Activated B cell treated with CpG ODN at 0.5 μM for 24 hours (primary cell): ENCODE measurements at regions not wholly inside any gene's neighbourhood (a gene's known extent, or its start where the extent isn't known, plus 50 kb on each side); places are given as distances from the start of the nearest gene placed in this dataset.
"Not testable (repeated sequence)": the region's sequence is repeated elsewhere in the genome, so short reads cannot be mapped to it uniquely, and the experiment has no call there.

Experiments
- ATAC-seq: fragments of 200-7000 bp; cut with Tn5 transposase; one replicate; pipeline ENCODE4 v1.10.0; 2021; ENCODE audit warnings: low read depth, mild to moderate bottlenecking, moderate library complexity
- CTCF ChIA-PET: fragments of 350-600 bp; sonication (Branson Sonifier 250); formaldehyde crosslinking; loops from one replicate; lab custom pipeline; 2021; ENCODE audit warnings: antibody characterized with exemption; lab: Charles Lee
- POLR2A ChIA-PET: fragments of 350-600 bp; sonication (Branson Sonifier 250); formaldehyde crosslinking; loops from one replicate; lab custom pipeline; 2021; ENCODE audit warnings: antibody characterized with exemption; lab: Charles Lee
- DNase-seq: peaks from one replicate; pipeline ENCODE4 v3.0.0; 2022
- H3K27ac Mint-ChIP-seq: one replicate; pipeline ENCODE4 v1.8.0; 2020; ENCODE audit warnings: mixed read lengths
- H3K27me3 Mint-ChIP-seq: one replicate; pipeline ENCODE4 v1.8.0; 2021; ENCODE audit warnings: mixed read lengths
- H3K36me3 Mint-ChIP-seq: one replicate; pipeline ENCODE4 v1.8.0; 2021; ENCODE audit warnings: low read depth, mixed read lengths
- H3K4me1 Mint-ChIP-seq: one replicate; pipeline ENCODE4 v1.8.0; 2021; ENCODE audit warnings: mixed read lengths
- H3K4me3 Mint-ChIP-seq: one replicate; pipeline ENCODE4 v1.8.0; 2020; ENCODE audit warnings: mild to moderate bottlenecking, mixed read lengths
- H3K9me3 Mint-ChIP-seq: one replicate; pipeline ENCODE4 v1.8.0; 2020; ENCODE audit warnings: mixed read lengths
- intact Hi-C: fragments of 100-400 bp; cut with micrococcal nuclease; formaldehyde crosslinking; loops from one replicate; pipeline ENCODE4 v1.15.1; 2024
- TF ChIP-seq, protein P1 (sequence below): fragments of 200-600 bp; IDR thresholded peaks from one replicate; pipeline ENCODE4 v1.8.0; 2022; ENCODE audit warnings: antibody characterized with exemption, mild to moderate bottlenecking

DNA sequence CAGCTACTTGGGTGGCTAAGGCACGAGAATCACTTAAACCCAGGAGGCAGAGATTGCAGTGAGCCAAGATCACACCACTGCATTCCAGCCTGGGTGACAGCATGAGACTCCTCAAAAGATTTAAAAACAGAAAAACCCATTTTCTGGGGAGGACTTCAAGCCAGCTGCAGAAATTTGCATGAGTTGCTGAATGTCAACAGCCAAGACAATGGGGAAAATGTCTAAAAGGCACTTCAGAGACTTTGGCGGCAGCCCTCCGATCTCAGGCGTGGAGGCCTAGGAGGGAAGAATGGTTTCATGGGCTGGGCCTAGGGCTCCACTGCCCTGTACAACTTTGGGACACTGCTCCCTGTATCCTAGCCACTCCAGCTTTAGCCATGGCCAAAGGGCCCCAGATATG, 177.8 kb upstream of the C14orf180 start:
- CTCF ChIA-PET: no interaction called here
- POLR2A ChIA-PET: no interaction called here
- H3K4me1 Mint-ChIP-seq: peaks cover 7% of the 10 kb centered on the region
- TF ChIP-seq, protein P1, sequence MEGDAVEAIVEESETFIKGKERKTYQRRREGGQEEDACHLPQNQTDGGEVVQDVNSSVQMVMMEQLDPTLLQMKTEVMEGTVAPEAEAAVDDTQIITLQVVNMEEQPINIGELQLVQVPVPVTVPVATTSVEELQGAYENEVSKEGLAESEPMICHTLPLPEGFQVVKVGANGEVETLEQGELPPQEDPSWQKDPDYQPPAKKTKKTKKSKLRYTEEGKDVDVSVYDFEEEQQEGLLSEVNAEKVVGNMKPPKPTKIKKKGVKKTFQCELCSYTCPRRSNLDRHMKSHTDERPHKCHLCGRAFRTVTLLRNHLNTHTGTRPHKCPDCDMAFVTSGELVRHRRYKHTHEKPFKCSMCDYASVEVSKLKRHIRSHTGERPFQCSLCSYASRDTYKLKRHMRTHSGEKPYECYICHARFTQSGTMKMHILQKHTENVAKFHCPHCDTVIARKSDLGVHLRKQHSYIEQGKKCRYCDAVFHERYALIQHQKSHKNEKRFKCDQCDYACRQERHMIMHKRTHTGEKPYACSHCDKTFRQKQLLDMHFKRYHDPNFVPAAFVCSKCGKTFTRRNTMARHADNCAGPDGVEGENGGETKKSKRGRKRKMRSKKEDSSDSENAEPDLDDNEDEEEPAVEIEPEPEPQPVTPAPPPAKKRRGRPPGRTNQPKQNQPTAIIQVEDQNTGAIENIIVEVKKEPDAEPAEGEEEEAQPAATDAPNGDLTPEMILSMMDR: no peak
- no peak for ATAC-seq
- peaks cover 7% of the 10 kb centered on the region for H3K36me3 Mint-ChIP-seq
- intact Hi-C loops: no loop called here
- no peak for DNase-seq
- H3K4me3 Mint-ChIP-seq: no peak overlapping the region
- H3K9me3 Mint-ChIP-seq: peaks cover 12% of the 10 kb centered on the region
- no peak overlapping the region for H3K27ac Mint-ChIP-seq
- peaks cover 14% of the 10 kb centered on the region for H3K27me3 Mint-ChIP-seq

DNA sequence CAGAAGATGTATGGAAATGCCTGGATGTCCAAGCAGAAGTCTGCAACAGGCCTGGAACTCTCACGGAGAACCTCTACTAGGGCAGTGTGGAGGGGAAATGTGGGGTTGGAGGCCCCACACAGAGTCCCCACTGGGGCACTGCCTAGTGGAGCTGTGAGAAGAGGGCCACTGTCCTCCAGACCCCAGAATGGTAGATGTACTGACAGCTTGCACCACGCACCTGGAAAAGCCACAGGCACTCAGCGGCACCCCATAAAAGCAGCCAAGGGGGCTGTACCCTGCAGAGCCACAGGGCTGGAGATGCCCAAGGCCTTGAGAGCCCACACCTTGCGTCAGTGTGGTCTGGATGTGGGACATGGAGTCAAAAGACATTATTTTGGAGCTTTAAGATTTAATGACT, 177.3 kb upstream of the C14orf180 start:
- H3K27me3 Mint-ChIP-seq: peaks cover 15% of the 10 kb centered on the region
- CTCF ChIA-PET, H3K4me3 Mint-ChIP-seq, ATAC-seq, H3K9me3 Mint-ChIP-seq, DNase-seq, H3K36me3 Mint-ChIP-seq, H3K4me1 Mint-ChIP-seq, POLR2A ChIA-PET, H3K27ac Mint-ChIP-seq, intact Hi-C loops: not testable (repeated sequence)

DNA sequence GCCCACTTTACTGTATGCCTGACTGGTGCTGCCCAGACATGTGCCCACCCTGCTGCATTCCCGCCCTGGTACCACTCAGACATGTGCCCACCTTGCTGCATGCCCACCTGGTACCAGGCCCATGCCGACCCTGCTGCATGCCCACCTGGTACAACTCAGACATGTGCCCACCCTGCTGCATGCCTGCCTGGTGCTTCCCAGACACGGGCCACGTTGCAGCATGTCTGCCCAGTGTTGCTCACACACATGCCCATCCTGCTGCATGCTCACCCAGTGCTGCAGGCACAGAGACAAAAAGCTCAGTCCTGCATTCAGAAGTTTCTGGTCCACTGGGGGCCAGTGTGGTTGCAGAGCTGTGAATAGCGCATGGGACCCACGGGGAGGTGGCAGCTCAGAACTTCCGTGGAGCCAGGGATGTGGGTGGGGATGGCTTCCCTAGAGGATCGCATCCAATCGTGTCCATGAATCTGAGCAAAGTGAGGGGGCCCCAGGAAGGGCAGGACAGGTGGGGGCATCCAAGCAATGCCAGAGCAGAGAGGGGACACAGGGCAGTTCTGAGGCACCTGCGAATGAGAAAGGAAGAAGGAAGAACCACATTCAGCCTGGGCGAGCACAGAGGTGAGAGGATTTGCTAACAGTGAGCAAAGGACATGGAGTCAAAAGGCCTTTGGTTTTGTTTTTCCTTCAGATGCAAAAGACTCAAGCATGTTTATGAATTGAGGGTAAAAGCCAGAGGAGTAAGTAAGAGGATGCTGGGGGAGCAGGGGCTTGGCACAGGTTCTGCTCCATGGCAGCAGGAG, 175.9 kb upstream of the C14orf180 start:
- no peak for DNase-seq
- Mint-ChIP-seq H3K27ac (no peak overlapping the region), H3K27me3 (peaks cover 17% of the 10 kb centered on the region), H3K9me3 (peaks cover 3% of the 10 kb centered on the region), H3K4me1 (peaks cover 2% of the 10 kb centered on the region), H3K36me3 (no peaks in the 10 kb centered on the region), H3K4me3 (no peak overlapping the region)
- TF ChIP-seq, protein P1: no peak
- intact Hi-C loops: no loop called here
- no peak for ATAC-seq
- POLR2A ChIA-PET: no interaction called here
- CTCF ChIA-PET: no interaction called here

DNA sequence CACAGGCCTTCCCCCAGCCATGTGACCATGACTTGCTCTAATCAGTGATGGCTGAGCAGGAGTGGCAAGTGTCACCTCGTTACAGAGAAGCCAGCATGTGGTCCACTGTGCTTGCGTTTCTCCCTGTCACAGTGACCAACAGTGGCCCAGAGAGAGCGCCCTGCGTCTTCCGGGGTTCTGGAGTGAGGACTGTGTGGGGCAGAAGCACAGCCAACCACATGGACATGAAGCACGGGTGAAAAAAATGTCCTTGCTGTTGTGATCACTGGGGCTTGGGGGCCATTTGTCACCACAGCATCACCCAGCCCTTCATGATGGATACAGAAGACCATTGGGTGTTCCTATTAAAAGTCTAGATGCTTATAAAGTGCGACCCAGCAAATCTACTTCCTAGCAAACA, 174.6 kb upstream of the C14orf180 start:
- H3K4me3 Mint-ChIP-seq: no peak overlapping the region
- intact Hi-C loops: no loop called here
- H3K27me3 Mint-ChIP-seq: peaks cover 18% of the 10 kb centered on the region
- H3K4me1 Mint-ChIP-seq: peaks cover 2% of the 10 kb centered on the region
- ChIA-PET POLR2A (no interaction called here), CTCF (no interaction called here)
- ATAC-seq: no peak
- H3K27ac Mint-ChIP-seq: no peak overlapping the region
- TF ChIP-seq, protein P1: no peak
- no peaks in the 10 kb centered on the region for H3K36me3 Mint-ChIP-seq
- H3K9me3 Mint-ChIP-seq: peaks cover 11% of the 10 kb centered on the region
- DNase-seq: no peak

DNA sequence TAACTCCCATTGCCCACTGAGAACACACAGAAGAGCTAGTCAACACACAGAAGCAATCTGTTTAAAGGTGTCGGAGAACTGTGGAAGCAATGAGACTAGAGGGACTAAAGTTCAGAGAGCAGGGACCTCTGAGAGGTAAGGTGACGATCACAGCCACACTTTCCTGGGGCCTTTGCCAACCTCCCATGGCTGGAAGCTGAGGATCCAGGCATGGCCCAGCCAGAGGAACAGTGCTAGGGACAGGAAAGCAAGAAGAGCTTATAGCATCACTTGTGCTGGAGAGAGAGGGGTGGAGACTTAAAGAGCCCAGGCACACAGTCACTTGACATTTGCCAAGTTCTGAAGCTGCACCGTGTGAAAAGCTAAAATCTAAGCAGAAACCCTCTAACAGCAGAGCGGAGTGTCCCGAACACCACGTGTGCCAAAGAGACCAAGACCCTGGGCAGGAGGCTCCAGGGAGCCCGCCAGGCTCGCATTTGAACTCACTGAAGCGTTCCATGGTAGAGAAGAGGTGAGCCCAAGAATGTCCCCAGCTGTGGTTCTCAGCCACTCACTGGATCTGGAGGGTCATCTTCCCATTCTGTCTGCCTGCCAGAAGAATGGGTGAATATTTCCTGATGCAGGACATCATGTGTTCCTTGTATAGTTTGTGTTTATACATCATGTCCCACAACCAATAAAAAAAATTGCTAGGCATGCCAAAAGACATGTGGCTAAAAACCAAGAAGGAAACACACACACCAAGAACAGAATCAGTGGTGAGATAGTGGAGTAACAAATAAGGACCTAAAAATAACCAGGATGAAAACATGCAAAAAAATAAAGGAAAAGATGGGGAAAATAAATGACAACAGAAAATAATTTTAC, 174.0 kb upstream of the C14orf180 start:
- intact Hi-C loops: no loop called here
- TF ChIP-seq, protein P1: no peak
- DNase-seq: no peak
- H3K4me1 Mint-ChIP-seq: peaks cover 2% of the 10 kb centered on the region
- no peak overlapping the region for H3K4me3 Mint-ChIP-seq
- peaks cover 11% of the 10 kb centered on the region for H3K9me3 Mint-ChIP-seq
- POLR2A ChIA-PET: no interaction called here
- ATAC-seq: no peak
- peaks cover 18% of the 10 kb centered on the region for H3K27me3 Mint-ChIP-seq
- CTCF ChIA-PET: no interaction called here
- H3K36me3 Mint-ChIP-seq: no peaks in the 10 kb centered on the region
- H3K27ac Mint-ChIP-seq: no peak overlapping the region
